Dermis blood vessel endothelial cell (primary cell): ENCODE measurements at regions not wholly inside any gene's neighbourhood (a gene's known extent, or its start where the extent isn't known, plus 50 kb on each side); places are given as distances from the start of the nearest gene placed in this dataset.

Experiments
- DNase-seq: peaks from one replicate; pipeline ENCODE4 v3.0.0; 2010

- DNase-seq = no peak
Observed at GRCh38 chr12:43115441-43116160, 436.4 kb downstream of the ADAMTS20 start.

GRCh38 chr12:43114316-43114715, 437.7 kb downstream of the ADAMTS20 start:
- no peak for DNase-seq

DNA sequence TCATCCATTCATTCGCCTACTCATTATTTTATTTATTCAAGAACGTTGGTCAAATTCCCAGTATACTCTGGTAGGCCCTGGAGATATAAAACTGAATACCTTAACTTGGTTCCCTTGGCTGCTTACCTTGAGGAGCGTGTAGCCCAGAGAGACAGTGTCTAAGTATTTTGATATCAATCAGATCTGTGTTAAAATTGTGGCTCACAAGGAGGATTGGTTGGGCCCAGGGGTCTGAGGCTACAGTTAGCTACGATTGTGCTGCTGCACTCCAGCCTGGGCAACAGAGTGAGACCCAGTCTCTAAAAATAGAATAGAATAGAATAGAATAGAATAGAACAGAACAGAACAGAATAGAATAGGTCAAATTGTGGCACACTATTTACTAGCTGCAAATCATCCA, 438.4 kb downstream of the ADAMTS20 start:
- no peak for DNase-seq

DNA sequence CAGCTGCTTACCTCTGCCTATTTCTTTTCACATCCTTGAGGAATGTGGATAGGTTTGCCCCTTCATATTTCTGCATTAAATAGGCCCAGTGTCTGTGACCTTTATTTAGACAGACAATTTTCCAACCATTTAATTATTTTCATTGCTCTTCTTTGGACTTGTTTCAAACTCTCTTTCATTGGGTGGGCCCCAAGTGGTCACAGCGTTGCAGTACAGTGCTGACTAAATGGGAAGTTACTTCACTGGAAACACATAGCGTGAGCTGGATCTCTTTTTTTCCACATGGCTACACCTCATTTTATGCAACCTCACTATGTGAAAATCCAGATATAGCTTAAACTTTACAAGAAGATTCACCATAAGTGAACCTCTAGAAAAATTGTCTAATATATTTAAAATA, 438.9 kb downstream of the ADAMTS20 start:
- DNase-seq = no peak

GRCh38 chr12:43112101-43112920, 439.7 kb downstream of the ADAMTS20 start:
- no peak for DNase-seq

- no peak for DNase-seq
Observed at GRCh38 chr12:43111608-43112007, 440.4 kb downstream of the ADAMTS20 start.

- DNase-seq = no peak
Observed at GRCh38 chr12:43109631-43110345, 442.2 kb downstream of the ADAMTS20 start.

DNA sequence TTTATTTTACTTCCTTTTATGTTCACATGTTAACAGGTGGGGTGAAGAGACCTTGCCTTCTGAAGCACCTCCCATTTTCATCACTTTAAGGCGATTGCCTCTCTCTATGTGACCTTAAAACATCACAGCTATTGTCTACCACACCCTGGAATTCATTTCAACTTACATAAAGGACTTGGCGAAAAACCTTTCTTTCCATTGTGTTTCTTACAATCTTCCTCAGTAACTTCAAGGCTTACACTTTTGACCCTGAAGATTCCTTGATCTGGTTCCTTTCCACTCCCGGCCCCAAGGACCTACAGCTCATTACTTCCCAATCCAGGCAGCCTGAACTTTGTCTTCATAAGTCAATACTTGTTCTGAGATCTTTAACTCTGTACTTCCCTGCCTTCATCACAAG, 443.3 kb downstream of the ADAMTS20 start:
- DNase-seq = no peak

- DNase-seq = no peak
Observed at GRCh38 chr12:43107026-43107775, 444.8 kb downstream of the ADAMTS20 start.

DNA sequence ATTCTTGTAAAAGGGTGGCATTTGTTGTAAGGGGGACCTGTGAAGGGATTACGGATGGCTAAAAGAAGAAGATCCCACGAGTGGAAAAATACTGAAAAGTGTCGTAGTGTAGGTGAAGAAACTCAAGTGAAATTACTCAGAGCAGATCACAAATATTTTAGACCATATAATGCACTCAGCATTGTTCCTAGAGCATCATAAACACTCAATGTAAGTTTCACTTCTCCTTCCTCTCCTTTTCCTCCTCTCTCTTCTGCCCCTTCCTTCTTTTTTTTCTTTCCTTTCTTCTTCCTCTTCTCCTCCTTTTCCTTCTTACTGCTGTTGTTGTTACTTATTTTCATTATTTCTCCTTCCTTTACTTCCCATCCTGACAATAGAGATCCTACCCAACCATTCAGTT, 445.6 kb downstream of the ADAMTS20 start:
- no peak for DNase-seq

DNA sequence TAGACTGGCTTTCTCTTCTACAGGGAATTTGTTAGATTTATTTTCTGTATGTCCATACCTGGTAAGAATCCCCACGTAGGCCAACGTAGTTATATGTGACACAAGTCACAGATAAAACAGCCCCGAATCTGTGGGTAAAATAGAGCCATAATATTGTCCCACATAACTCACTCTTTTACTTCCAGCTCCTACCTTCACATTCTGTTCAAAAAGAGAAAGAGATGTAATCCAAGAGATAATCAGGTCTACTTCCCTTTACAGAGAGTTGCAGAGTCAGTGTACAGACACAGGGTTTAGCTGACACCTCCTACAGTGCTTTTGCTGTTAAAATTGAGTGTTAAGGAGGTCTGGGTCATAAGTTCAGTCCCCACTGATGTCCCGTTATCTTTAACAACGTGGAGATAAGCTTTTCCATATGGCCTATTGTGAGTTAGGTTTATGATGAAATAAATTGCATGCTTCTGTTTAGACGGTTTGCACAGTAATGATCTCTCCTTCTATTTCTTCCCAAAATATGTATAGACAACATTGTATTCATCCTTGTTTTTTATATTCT, 446.5 kb downstream of the ADAMTS20 start:
- DNase-seq = no peak

DNA sequence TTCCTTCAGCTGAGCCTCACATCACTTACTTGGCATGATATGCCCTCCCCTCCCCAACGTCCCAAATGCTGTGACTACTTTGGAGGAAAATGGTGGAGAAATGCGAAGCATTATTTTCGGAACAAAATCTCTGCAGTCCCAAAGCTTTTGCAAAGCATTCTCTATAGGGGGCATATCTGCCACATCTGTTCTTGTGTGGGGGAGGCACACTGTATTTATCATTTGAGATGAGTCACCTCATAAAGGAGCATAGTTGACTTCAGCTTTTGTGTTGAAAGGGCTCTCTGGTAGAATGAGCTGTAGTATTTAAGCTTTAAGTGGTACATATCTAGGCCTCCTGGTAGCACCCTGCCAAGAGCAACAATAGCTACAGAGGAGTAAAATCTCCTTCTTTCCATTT, 447.5 kb downstream of the ADAMTS20 start:
- no peak for DNase-seq

DNA sequence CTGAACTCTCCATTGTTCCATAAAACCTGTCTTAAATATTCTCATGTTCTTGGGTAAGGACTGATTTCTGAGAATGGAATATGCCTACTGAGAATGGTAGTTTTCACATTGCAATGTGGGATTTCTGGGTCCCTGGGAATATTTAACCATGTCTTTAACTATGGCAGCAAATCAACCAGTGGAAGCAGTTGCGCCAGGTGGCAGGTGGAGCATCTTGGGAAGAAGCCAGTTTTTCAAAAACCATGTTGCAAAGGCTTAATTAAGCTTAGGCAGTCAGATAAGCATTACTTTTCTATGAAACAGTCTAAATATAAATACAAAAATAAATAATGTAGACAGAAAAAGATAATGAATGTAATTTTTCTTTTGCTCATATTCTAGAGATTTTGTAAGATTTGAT, 448.1 kb downstream of the ADAMTS20 start:
- no peak for DNase-seq

- DNase-seq = no peak
Observed at GRCh38 chr12:43102546-43103264, 449.3 kb downstream of the ADAMTS20 start.

GRCh38 chr12:43100231-43100630, 451.8 kb downstream of the ADAMTS20 start:
- no peak for DNase-seq

GRCh38 chr12:43099691-43100163, 452.3 kb downstream of the ADAMTS20 start:
- no peak for DNase-seq

GRCh38 chr12:43098766-43099550, 453.0 kb downstream of the ADAMTS20 start:
- no peak for DNase-seq

- DNase-seq = no peak
Observed at GRCh38 chr12:43098071-43098470, 453.9 kb downstream of the ADAMTS20 start.

DNA sequence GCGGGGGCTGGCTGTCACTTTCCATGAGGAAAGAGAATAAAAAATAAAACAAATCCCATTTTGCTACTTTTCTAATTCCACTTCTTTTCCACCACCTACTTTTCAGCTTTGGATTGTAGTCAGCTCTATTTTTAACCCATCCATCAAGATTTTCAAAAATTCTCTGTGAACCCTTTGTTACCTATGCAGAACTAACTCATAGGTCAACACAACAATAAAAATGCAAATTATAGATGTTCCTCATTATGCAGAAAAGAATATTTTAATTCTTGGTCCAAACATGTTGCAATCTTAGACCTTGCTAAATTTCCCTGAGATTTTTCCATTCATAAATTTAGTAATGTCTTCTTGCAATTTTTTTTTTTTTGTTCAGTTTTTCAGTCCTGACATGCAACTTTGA, 454.5 kb downstream of the ADAMTS20 start:
- no peak for DNase-seq

- no peak for DNase-seq
Observed at GRCh38 chr12:43095669-43096280, 456.2 kb downstream of the ADAMTS20 start.
